H1 (cell line): ENCODE measurements at regions not wholly inside any gene's neighbourhood (a gene's known extent, or its start where the extent isn't known, plus 50 kb on each side); places are given as distances from the start of the nearest gene placed in this dataset.

ENCODE experiments used
- CTCF ChIA-PET: fragments of 300-600 bp; sonication (Branson Sonifier 250); formaldehyde crosslinking; loops from one replicate; lab custom pipeline; 2021; ENCODE audit not compliant: partially characterized antibody; lab: Charles Lee
- POLR2A ChIA-PET: fragments of 300-600 bp; sonication (Branson Sonifier 250); formaldehyde crosslinking; loops from one replicate; lab custom pipeline; 2021; ENCODE audit warnings: inconsistent platforms; ENCODE audit not compliant: partially characterized antibody; lab: Charles Lee
- DNase-seq, 2 experiments: peaks; one replicate each; pipeline versions ENCODE4 v3.0.0 to v3.0.0-alpha.2; 2010 to 2022; ENCODE audit warnings: low spot score in 2 of 2, low read depth in 1 of 2, mixed read lengths in 1 of 2
- FAIRE-seq: peaks from 2 replicates; lab custom pipeline; 2011; peaks lifted over from hg19 to GRCh38; lab: Jason Lieb, UNC
- H2AFZ ChIP-seq: 2 replicates; pipeline ENCODE4 v1.8.1; 2012; ENCODE audit warnings: low read length, inconsistent platforms
- H2AK5ac ChIP-seq: 2 replicates; pipeline ENCODE4 v1.6.1; 2013; ENCODE audit warnings: low read depth, low read length
- H2BK120ac ChIP-seq: replicated peaks from 2 replicates; pipeline ENCODE3; 2013; ENCODE audit warnings: low read depth, low read length, inconsistent platforms
- H2BK12ac ChIP-seq: 2 replicates; pipeline ENCODE4 v1.6.1; 2013; ENCODE audit warnings: low read depth, low read length
- H2BK15ac ChIP-seq: 2 replicates; pipeline ENCODE4 v1.6.1; 2013; ENCODE audit warnings: low read length
- H2BK20ac ChIP-seq: 2 replicates; pipeline ENCODE4 v1.6.1; 2013; ENCODE audit warnings: low read length
- H2BK5ac ChIP-seq: 2 replicates; pipeline ENCODE4 v1.6.1; 2013; ENCODE audit warnings: low read depth, low read length
- H3K14ac ChIP-seq: 2 replicates; pipeline ENCODE4 v1.6.1; 2013; ENCODE audit warnings: inconsistent platforms; ENCODE audit not compliant: insufficient read length
- H3K18ac ChIP-seq: 2 replicates; pipeline ENCODE4 v1.6.1; 2013; ENCODE audit warnings: low read length; ENCODE audit errors: extremely low read depth
- H3K23ac ChIP-seq: 2 replicates; pipeline ENCODE4 v1.6.1; 2013; ENCODE audit warnings: inconsistent platforms; ENCODE audit not compliant: insufficient read length
- H3K23me2 ChIP-seq: 2 replicates; pipeline ENCODE4 v1.6.1; 2013; ENCODE audit warnings: low read depth, low read length
- H3K27ac ChIP-seq: 2 replicates; pipeline ENCODE4 v1.6.1; 2011; ENCODE audit warnings: low read depth, low read length, inconsistent platforms
- H3K27me3 ChIP-seq, 4 experiments: replicated peaks in 1 of 4; 1 replicate in 1 of 4; 2 replicates in 3 of 4; pipeline versions ENCODE4 v1.6.1 to v1.8.1; 2011 to 2013; ENCODE audit warnings: low read length in 3 of 4, mild to moderate bottlenecking in 3 of 4, inconsistent platforms in 2 of 4, mixed read lengths in 2 of 4, moderate library complexity in 1 of 4; ENCODE audit not compliant: control insufficient read depth in 3 of 4, insufficient read depth in 3 of 4; ENCODE audit errors: extremely low read depth in 1 of 4
- H3K36me3 ChIP-seq, 4 experiments: 2 replicates each; pipeline versions ENCODE4 v1.6.1 to v1.8.1; 2011 to 2013; ENCODE audit warnings: mild to moderate bottlenecking in 4 of 4, low read length in 3 of 4, moderate library complexity in 2 of 4, control low read depth in 1 of 4, inconsistent platforms in 1 of 4; ENCODE audit not compliant: insufficient read depth in 4 of 4, control insufficient read depth in 2 of 4
- H3K4ac ChIP-seq: replicated peaks from 2 replicates; pipeline ENCODE3; 2013; ENCODE audit warnings: low read length, low read depth, mixed read lengths, inconsistent platforms; ENCODE audit not compliant: insufficient read length
- H3K4me1 ChIP-seq, 4 experiments: replicated peaks in 1 of 4; 1 replicate in 1 of 4; 2 replicates in 3 of 4; pipeline versions ENCODE4 v1.6.1 to v1.8.1; 2011 to 2013; ENCODE audit warnings: low read length in 3 of 4, inconsistent platforms in 2 of 4, mixed read lengths in 1 of 4; ENCODE audit not compliant: insufficient read depth in 4 of 4, control insufficient read depth in 3 of 4
- H3K4me2 ChIP-seq, 2 experiments: 2 replicates each; pipeline versions ENCODE4 v1.6.1 to v1.8.1; 2011 to 2013; ENCODE audit warnings: low read depth in 2 of 2, low read length in 2 of 2, control low read depth in 1 of 2, inconsistent platforms in 1 of 2, mild to moderate bottlenecking in 1 of 2; ENCODE audit not compliant: insufficient read depth in 1 of 2
- H3K4me3 ChIP-seq, 4 experiments: fragments of 200-600, 300-600 bp in 1 of 4; sonication (generic), shearing (Covaris generic), sonication (Bioruptor Twin) in 1 of 4; 2 replicates each; pipeline versions ENCODE4 v1.5.1 to v1.8.1; 2011 to 2016; ENCODE audit warnings: low read length in 4 of 4, low read depth in 3 of 4, control low read depth in 2 of 4, inconsistent platforms in 2 of 4, mild to moderate bottlenecking in 2 of 4, mixed read lengths in 1 of 4, moderate library complexity in 1 of 4; ENCODE audit not compliant: insufficient read depth in 2 of 4; ENCODE audit errors: extremely low read depth in 1 of 4
- H3K56ac ChIP-seq: replicated peaks from 2 replicates; pipeline ENCODE3; 2013; ENCODE audit warnings: low read depth, mild to moderate bottlenecking, mixed read lengths, low read length, inconsistent platforms; ENCODE audit not compliant: insufficient read length
- H3K79me1 ChIP-seq: 2 replicates; pipeline ENCODE4 v1.6.1; 2013; ENCODE audit warnings: low read depth, low read length, control low read depth
- H3K79me2 ChIP-seq, 2 experiments: 2 replicates each; pipeline versions ENCODE4 v1.6.1 to v1.8.1; 2012 to 2013; ENCODE audit warnings: low read length in 2 of 2, mild to moderate bottlenecking in 2 of 2, inconsistent platforms in 1 of 2; ENCODE audit not compliant: insufficient read depth in 2 of 2, control insufficient read depth in 1 of 2
- H3K9ac ChIP-seq, 4 experiments: replicated peaks in 1 of 4; 1 replicate in 1 of 4; 2 replicates in 3 of 4; pipeline versions ENCODE4 v1.6.1 to v1.8.1; 2011 to 2013; ENCODE audit warnings: low read depth in 3 of 4, low read length in 3 of 4, control low read depth in 2 of 4, mild to moderate bottlenecking in 2 of 4, moderate library complexity in 2 of 4, inconsistent platforms in 1 of 4; ENCODE audit errors: extremely low read depth in 1 of 4
- H3K9me3 ChIP-seq, 2 experiments: 2 replicates each; pipeline versions ENCODE4 v1.6.1 to v1.8.1; 2012 to 2013; ENCODE audit warnings: mild to moderate bottlenecking in 2 of 2, moderate library complexity in 2 of 2, control low read depth in 1 of 2, inconsistent platforms in 1 of 2, low read depth in 1 of 2, low read length in 1 of 2, mixed read lengths in 1 of 2; ENCODE audit not compliant: insufficient read depth in 2 of 2
- H4K20me1 ChIP-seq, 2 experiments: replicated peaks in 1 of 2; 2 replicates each; pipeline versions ENCODE3 to v1.8.1; 2011 to 2013; ENCODE audit warnings: inconsistent platforms in 2 of 2, low read length in 2 of 2, mild to moderate bottlenecking in 1 of 2; ENCODE audit not compliant: insufficient read depth in 2 of 2, control insufficient read depth in 1 of 2
- H4K5ac ChIP-seq: 2 replicates; pipeline ENCODE4 v1.6.1; 2013; ENCODE audit warnings: low read length, low read depth, mixed read lengths, inconsistent platforms; ENCODE audit not compliant: insufficient read length
- H4K8ac ChIP-seq: 2 replicates; pipeline ENCODE4 v1.8.0; 2013; ENCODE audit warnings: mild to moderate bottlenecking, moderate library complexity, low read length, inconsistent platforms; ENCODE audit not compliant: insufficient read depth; ENCODE audit errors: extremely low read depth
- H4K91ac ChIP-seq: replicated peaks from 2 replicates; pipeline ENCODE3; 2013; ENCODE audit warnings: low read length, mixed read lengths, inconsistent platforms; ENCODE audit not compliant: insufficient read length
- BCL11A ChIP-seq, 2 experiments: IDR thresholded peaks; one replicate each; pipeline ENCODE4 v1.6.1; 2011; ENCODE audit warnings: low read depth in 2 of 2, low read length in 2 of 2, mild to moderate bottlenecking in 2 of 2
- RFX5 ChIP-seq: IDR thresholded peaks from 2 replicates; pipeline ENCODE4 v1.6.1; 2011; ENCODE audit warnings: low read depth, low read length, improper control_type of control experiment, borderline replicate concordance
- SP1 ChIP-seq: IDR thresholded peaks from 2 replicates; pipeline ENCODE4 v1.6.1; 2011; ENCODE audit warnings: low read depth, low read length
- WGBS, 2 experiments: shearing (Covaris generic) in 1 of 2; methylation state at CpG; one replicate each; pipeline versions ENCODE4 v1.1.6 to v1.1.7; 2013 to 2015; ENCODE audit warnings: low lambda C conversion rate in 2 of 2, mixed read lengths in 2 of 2, inconsistent platforms in 1 of 2, low coverage in 1 of 2, missing lambda C conversion rate in 1 of 2; ENCODE audit not compliant: insufficient replicate concordance in 2 of 2, insufficient coverage in 1 of 2, insufficient read length in 1 of 2; ENCODE audit errors: extremely low coverage in 1 of 2, missing lambda C conversion rate in 1 of 2; 5-methylcytosine and 5-hydroxymethylcytosine counted together

DNA sequence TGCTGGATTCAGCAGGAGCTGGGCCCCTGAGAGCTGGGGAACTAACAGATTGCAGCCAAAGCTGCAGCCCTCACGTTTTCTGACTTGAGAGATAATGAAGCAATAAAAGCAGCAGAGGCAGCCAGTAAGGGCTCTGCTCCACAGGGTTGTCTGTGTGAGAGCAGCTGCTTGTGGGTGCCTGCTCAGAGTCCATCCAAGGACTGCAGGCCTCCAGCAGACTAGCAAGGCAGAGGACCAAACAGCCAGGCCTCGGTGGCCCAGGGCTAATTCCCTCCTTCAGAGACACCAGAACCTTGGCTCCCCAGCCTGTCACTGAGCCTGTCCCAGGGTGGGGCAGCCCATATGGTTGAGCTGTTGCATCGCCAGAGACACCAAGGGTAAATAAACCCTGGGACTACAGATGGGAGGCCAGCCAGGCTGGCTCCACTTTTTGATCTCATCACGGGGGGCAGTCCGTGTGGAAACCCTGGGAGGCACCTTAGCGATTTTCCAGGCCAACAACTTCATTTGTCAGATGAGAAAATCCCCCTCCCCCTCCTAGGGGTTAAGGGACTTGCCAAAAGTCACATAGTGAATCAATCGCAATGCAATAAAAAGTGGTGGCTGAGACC lies 229.2 kb downstream of the WDR11 start:
- Histone ChIP-seq H3K23ac (no peak overlapping the region), H3K4me3 (no peak overlapping the region), H3K4me1 (peaks cover 0 to 7% (median 0%) of the 10 kb centered on the region in 4 experiments; a peak in 1 of 7 replicates), H3K23me2 (no peaks in the 10 kb centered on the region), H2AFZ (0 out of 2 replicates have a peak overlapping the region, but pooled peaks have one; percentile 6), H3K4ac (no peak overlapping the region), H2BK120ac (no peak overlapping the region), H3K14ac (no peak overlapping the region), H3K36me3 (no peaks in the 10 kb centered on the region), H2AK5ac (no peak overlapping the region), H2BK12ac (no peak overlapping the region), H3K27me3 (no peaks in the 10 kb centered on the region; a peak in 1 of 7 replicates), H4K5ac (no peak overlapping the region), H4K8ac (no peak overlapping the region; the same call in 1 of the 2 replicates), H2BK20ac (no peak overlapping the region), H3K79me2 (no peaks in the 10 kb centered on the region), H3K56ac (no peak overlapping the region), H4K20me1 (no peaks in the 10 kb centered on the region), H3K27ac (no peak overlapping the region), H2BK5ac (no peak overlapping the region), H3K9me3 (no peaks in the 10 kb centered on the region), H3K79me1 (no peaks in the 10 kb centered on the region), H2BK15ac (no peak overlapping the region), H3K9ac (no peak overlapping the region), H3K18ac (no peak overlapping the region; the same call in 1 of the 2 replicates), H3K4me2 (no peak overlapping the region), H4K91ac (no peak overlapping the region)
- WGBS, 2 experiments = 87% methylated on average over 7 of the region's 7 CpGs; no CpG with 5 or more reads in 1 of the 2 experiments
- CTCF ChIA-PET = interaction anchor here (0.5 to 4.3 kb wide), 7 partner anchors 8 to 433 kb away, joined by 3 to 27 read pairs (median 4); no protein-coding TSS in a partner anchor
- DNase-seq (no peak), FAIRE-seq (no peak)
- TF ChIP-seq RFX5 (no peak), SP1 (no peak), BCL11A (IDR thresholded peaks at IDR 0.05; ENCODE audit: low read depth in 2 of 2, low read length in 2 of 2) (no peak)
- POLR2A ChIA-PET = interaction anchor here (0.6 to 1.2 kb wide), 2 partner anchors 10 to 476 kb away, joined by 3 read pairs; no protein-coding TSS in a partner anchor
